ENCODE measurements at regions not wholly inside any gene's neighbourhood (a gene's known extent, or its start where the extent isn't known, plus 50 kb on each side); places are given as distances from the start of the nearest gene placed in this dataset.
"Not testable (repeated sequence)": the region's sequence is repeated elsewhere in the genome, so short reads cannot be mapped to it uniquely, and the experiment has no call there.

GRCh38 chr3:177401375-177401774 lies 204.1 kb upstream of the TBL1XR1 start:
- no peak for DNase-seq

DNA sequence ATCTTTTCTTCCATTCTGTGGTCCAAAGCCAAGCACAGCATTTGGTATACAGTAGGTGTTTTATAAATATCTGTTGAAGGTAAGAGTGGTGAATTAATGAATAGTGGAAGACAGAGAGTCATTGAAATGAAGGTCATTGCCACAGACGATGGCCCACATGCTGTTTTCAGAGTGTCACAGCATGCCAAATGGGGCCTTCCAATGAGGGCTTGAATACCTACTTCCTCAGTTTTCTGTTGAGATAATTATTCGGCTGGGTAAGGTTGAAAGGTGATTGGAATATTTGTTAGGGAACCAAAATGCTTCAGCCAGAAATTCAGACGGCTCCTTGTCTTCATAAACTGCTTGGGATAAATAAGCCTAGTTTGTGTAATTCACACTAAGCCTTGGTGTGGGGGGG lies 205.3 kb upstream of the TBL1XR1 start:
- DNase-seq = no peak

DNA sequence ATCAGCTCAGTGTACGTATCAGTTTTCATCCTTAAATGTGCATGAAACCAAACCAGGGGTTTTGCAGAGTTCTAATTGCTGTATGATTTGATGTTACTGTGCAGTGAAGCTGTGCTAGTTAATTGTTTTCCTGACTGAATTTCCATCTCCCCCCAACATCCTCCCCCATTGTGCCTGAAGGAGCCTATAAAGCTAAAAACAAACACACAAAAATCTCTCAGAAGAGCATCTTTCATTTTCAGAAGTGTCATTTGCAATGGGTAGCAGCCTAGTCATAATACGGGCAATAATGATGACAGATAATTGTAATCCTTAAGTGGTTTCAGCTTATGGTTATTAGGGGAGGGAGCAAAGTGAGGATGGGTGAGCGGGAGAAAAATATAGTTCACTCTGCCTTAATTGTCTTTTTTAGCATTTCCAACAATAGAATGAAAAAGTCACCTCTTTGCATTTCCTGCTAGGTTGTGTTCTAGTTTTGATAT lies 207.9 kb upstream of the TBL1XR1 start:
- no peak for DNase-seq

- no peak for DNase-seq
Observed at GRCh38 chr3:177410730-177411129, 213.4 kb upstream of the TBL1XR1 start.

- DNase-seq = no peak
Observed at GRCh38 chr3:177411201-177411600, 213.9 kb upstream of the TBL1XR1 start.

DNA sequence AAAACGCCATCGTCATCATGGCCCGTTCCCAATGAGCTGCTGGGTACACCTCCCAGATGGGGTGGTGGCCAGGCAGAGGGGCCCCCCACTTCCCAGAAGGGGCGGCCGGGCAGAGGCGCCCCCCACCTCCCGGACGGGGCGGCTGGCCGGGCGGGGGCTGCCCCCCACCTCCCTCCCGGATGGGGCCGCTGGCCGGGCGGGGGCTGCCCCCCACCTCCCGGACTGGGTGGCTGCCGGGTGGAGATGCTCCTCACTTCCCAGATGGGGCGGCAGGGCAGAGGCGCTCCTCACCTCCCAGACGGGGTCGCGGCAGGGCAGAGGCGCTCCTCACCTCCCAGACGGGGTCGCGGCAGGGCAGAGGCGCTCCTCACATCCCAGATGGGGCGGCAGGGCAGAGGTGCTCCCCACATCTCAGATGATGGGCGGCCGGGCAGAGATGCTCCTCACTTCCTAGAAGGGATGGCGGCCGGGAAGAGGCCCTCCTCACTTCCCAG lies 215.4 kb upstream of the TBL1XR1 start:
- DNase-seq = not testable (repeated sequence)

DNA sequence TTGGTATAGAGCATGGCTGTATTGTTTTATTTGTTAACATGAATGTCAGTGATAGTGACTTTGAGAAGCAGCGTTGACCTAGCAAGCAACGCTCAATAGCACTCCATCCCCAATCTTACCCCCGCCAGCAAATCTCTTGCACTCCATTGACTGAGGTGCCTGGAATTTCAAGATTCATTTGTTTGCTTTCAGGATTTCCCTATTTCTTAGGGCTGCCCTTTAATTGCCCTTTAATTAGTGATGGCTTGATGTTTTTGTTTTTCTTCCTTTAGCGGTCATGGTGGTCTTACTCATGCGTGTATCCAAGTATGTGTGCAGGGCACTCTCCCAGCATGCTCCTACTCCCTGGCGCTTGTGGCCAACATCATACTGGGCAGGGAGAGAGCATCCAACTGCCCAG lies 216.8 kb upstream of the TBL1XR1 start:
- DNase-seq = no peak

- no peak for DNase-seq
Observed at GRCh38 chr3:177418787-177419186, 221.5 kb upstream of the TBL1XR1 start.

DNA sequence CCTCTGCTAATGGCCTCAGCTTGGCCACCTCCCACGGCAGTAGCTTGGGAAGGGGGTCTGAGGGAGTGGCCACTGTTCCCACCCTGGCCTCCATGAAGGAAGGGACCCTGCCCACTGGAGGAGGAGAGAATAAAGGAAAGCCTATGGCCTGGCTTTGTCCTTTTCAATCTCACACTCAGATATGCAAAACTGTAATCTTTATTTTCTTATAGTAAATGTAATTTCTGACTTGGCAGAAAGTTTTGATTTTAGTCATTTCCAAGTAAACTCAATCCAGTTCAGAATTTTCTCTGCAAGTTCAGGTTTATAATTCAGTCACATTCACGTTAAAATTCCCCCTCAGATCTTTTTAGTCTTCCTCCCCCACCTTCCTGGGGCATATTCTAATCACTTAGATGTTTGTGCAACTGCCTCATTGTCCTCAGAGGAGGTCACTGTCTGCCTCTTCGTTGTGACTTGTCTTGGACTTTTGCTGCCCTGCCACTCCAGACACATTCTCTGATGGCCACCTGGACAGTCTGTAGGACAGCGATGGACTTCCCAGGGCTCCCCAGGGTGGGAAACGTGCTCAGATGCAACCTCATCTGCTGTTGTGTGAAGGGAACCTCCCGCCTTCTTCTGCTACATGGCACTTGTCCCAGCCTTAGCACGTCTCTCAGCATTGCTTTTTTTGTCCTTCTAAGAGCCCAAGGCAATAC lies 222.8 kb upstream of the TBL1XR1 start:
- peak in 1 of 2 donors; percentile 17 for DNase-seq

- no peak for DNase-seq
Observed at GRCh38 chr3:177420651-177421480, 223.6 kb upstream of the TBL1XR1 start.

- DNase-seq = no peak
Observed at GRCh38 chr3:177421481-177421785, 224.2 kb upstream of the TBL1XR1 start.

DNA sequence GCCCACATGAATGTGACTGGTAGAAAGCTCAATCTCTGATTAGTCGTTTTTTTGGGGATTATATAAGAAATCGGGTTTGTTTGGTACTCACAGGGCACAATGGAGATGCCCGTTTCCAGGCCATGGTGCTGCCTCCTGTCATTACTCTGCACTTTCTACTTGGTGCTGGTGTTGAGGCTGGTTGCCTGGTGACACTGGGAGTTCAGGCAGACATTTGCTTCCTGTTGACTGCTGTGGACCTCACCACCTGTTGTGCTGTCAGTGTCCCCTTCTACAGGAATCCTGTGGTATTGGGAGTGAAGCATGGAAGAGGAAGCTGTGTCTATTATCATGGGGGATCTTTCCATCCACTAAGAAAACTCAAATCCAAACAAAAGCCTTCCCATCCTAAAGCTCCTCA lies 227.2 kb upstream of the TBL1XR1 start:
- DNase-seq = no peak

DNA sequence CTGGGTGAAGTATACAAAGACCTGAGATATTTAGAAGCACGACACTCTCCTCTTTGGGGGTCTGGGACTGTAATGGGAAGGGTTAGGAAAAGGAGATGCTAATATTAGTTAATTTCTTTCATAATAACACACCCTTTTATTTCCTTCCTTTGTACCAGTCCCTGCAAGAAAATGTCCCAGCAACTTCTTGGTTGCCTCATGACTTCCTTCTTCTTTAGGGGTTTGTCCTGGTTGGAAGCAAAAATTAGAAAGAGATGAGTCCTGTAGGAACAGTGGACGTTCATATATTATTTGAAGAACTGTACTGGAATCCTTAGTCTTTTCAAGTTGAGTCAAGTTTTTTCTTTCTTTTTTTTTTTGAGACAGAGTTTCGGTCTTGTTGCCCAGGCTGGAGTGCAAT lies 227.8 kb upstream of the TBL1XR1 start:
- DNase-seq = no peak

- no peak for DNase-seq
Observed at GRCh38 chr3:177426106-177426877, 229.0 kb upstream of the TBL1XR1 start.

DNA sequence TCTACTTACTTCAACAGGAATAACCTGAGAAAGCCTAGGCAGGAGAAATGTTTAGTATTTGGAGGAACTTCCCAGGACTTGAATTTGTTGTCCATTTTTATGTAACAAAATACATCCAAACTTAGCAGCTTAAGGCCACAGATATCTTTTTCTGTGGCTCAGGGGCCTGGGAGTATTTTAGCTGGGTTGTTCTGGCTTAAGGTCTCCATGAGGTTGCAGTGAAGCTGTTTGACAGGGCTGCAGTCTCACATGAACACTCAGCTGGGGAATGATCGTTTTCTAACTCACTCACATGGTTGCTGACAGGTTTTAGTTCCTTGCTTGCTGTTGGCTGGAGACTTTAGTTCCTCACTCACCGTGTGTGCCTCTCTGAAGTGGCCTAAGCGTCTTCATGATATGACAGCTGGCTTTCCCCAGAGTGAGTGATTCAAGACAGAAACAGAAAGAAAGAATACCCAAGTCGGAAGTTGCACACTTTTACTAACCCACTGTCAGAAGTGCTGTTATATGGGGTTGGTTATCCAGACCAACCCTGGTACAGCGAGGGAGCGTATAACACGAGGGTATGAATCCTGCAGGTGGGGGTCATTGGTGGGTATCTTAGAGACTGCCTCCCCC lies 229.7 kb upstream of the TBL1XR1 start:
- DNase-seq = peak; percentile 38 to 63

- no peak for DNase-seq
Observed at GRCh38 chr3:177427540-177427939, 230.3 kb upstream of the TBL1XR1 start.

GRCh38 chr3:177429079-177429478 lies 231.8 kb upstream of the TBL1XR1 start:
- DNase-seq = no peak

DNA sequence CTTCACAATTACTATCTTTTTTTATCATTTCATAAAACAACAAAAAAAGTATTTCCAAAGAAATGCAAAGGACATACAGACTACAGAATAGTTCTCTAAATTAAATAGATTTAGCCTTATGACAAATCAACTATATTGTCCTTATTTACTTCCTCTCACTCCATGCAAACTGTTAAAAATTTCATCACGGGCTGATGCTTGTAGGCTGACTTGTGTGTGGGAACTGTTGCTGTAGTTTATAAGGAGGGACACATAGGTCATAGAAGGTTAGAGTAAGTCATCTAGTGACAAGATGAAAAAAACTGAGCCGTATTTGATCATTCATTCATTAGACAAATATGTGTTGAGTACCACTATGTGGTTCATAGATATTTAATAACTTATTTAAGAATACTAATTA lies 232.5 kb upstream of the TBL1XR1 start:
- DNase-seq = no peak

- no peak for DNase-seq
Observed at GRCh38 chr3:177430653-177431052, 233.4 kb upstream of the TBL1XR1 start.

GRCh38 chr3:177431525-177432176 lies 234.4 kb upstream of the TBL1XR1 start:
- DNase-seq = no peak

- no peak for DNase-seq
Observed at GRCh38 chr3:177435301-177435700, 238.0 kb upstream of the TBL1XR1 start.
